GM18861 (cell line): ENCODE measurements at regions not wholly inside any gene's neighbourhood (a gene's known extent, or its start where the extent isn't known, plus 50 kb on each side); places are given as distances from the start of the nearest gene placed in this dataset.

Experiments
- ATAC-seq: cut with Tn5 transposase; IDR thresholded peaks from one replicate; pipeline ENCODE4 v1.9.1; 2021; ENCODE audit not compliant: unreplicated experiment

- no peak for ATAC-seq
Observed at GRCh38 chr11:122323754-122324421, 207.9 kb upstream of the BLID start.

- ATAC-seq = no peak
Observed at GRCh38 chr11:122322329-122322728, 206.3 kb upstream of the BLID start.

GRCh38 chr11:122320671-122321070, 204.7 kb upstream of the BLID start:
- ATAC-seq = no peak

- ATAC-seq = no peak
Observed at GRCh38 chr11:122319691-122320620, 203.9 kb upstream of the BLID start.

- ATAC-seq = no peak
Observed at GRCh38 chr11:122319085-122319484, 203.1 kb upstream of the BLID start.

GRCh38 chr11:122317305-122317704, 201.3 kb upstream of the BLID start:
- ATAC-seq = no peak

- no peak for ATAC-seq
Observed at GRCh38 chr11:122313581-122313980, 197.6 kb upstream of the BLID start.

GRCh38 chr11:122311216-122311755, 195.3 kb upstream of the BLID start:
- ATAC-seq = no peak

- ATAC-seq = no peak
Observed at GRCh38 chr11:122310766-122311165, 194.8 kb upstream of the BLID start.

- ATAC-seq = no peak
Observed at GRCh38 chr11:122309262-122309925, 193.4 kb upstream of the BLID start.

- ATAC-seq = no peak
Observed at GRCh38 chr11:122308226-122308625, 192.2 kb upstream of the BLID start.

- ATAC-seq = no peak
Observed at GRCh38 chr11:122307476-122308035, 191.5 kb upstream of the BLID start.

- no peak for ATAC-seq
Observed at GRCh38 chr11:122306831-122307391, 190.9 kb upstream of the BLID start.

GRCh38 chr11:122305426-122306320, 189.7 kb upstream of the BLID start:
- no peak for ATAC-seq

- ATAC-seq = no peak
Observed at GRCh38 chr11:122304973-122305372, 189.0 kb upstream of the BLID start.

GRCh38 chr11:122304306-122304705, 188.3 kb upstream of the BLID start:
- ATAC-seq = no peak

GRCh38 chr11:122294041-122294440, 178.0 kb upstream of the BLID start:
- ATAC-seq = no peak

GRCh38 chr11:122293296-122294023, 177.4 kb upstream of the BLID start:
- no peak for ATAC-seq

- ATAC-seq = no peak
Observed at GRCh38 chr11:122287401-122287800, 171.4 kb upstream of the BLID start.
